H9 (cell line): ENCODE measurements at regions not wholly inside any gene's neighbourhood (a gene's known extent, or its start where the extent isn't known, plus 50 kb on each side); places are given as distances from the start of the nearest gene placed in this dataset.

ENCODE experiments used
- DNase-seq: peaks from one replicate; pipeline ENCODE4 v3.0.0-alpha.2; 2017
- H2AFZ ChIP-seq: one replicate; pipeline ENCODE4 v1.6.1; 2013; ENCODE audit warnings: mild to moderate bottlenecking, low read length, control low read depth, moderate library complexity
- H2AK5ac ChIP-seq: 2 replicates; pipeline ENCODE4 v1.6.1; 2013; ENCODE audit warnings: low read length, control low read depth, mixed read lengths; ENCODE audit not compliant: insufficient read length
- H2BK120ac ChIP-seq: one replicate; pipeline ENCODE4 v1.6.1; 2013; ENCODE audit warnings: low read depth, mild to moderate bottlenecking, low read length, control low read depth, inconsistent platforms; ENCODE audit not compliant: poor library complexity, severe bottlenecking
- H2BK12ac ChIP-seq: 2 replicates; pipeline ENCODE4 v1.6.1; 2013; ENCODE audit warnings: low read length, control low read depth, mixed read lengths, low read depth; ENCODE audit not compliant: insufficient read length
- H2BK15ac ChIP-seq: 2 replicates; pipeline ENCODE4 v1.6.1; 2013; ENCODE audit warnings: low read depth, low read length, control low read depth
- H2BK20ac ChIP-seq: one replicate; pipeline ENCODE4 v1.6.1; 2013; ENCODE audit warnings: low read depth, mild to moderate bottlenecking, low read length, control low read depth, inconsistent platforms; ENCODE audit not compliant: poor library complexity, severe bottlenecking
- H2BK5ac ChIP-seq: 2 replicates; pipeline ENCODE4 v1.6.1; 2013; ENCODE audit warnings: low read length, control low read depth, mixed read lengths; ENCODE audit not compliant: insufficient read length
- H3K14ac ChIP-seq: 2 replicates; pipeline ENCODE4 v1.6.1; 2013; ENCODE audit warnings: low read length, control low read depth; ENCODE audit not compliant: insufficient read depth
- H3K18ac ChIP-seq: 2 replicates; pipeline ENCODE4 v1.6.1; 2013; ENCODE audit warnings: low read depth, mild to moderate bottlenecking, mixed read lengths, low read length, control low read depth; ENCODE audit not compliant: insufficient read length
- H3K23ac ChIP-seq: 2 replicates; pipeline ENCODE4 v1.6.1; 2013; ENCODE audit warnings: low read length, control low read depth, mixed read lengths, low read depth; ENCODE audit not compliant: insufficient read length
- H3K23me2 ChIP-seq: 2 replicates; pipeline ENCODE4 v1.6.1; 2013; ENCODE audit warnings: low read depth, mild to moderate bottlenecking, mixed read lengths, low read length, control low read depth; ENCODE audit not compliant: insufficient read length, poor library complexity, severe bottlenecking
- H3K27ac ChIP-seq: 2 replicates; pipeline ENCODE4 v1.5.1; 2013; ENCODE audit warnings: low read length, control low read depth, mixed read lengths, low read depth; ENCODE audit not compliant: insufficient read length
- H3K27me3 ChIP-seq: 2 replicates; pipeline ENCODE4 v1.6.1; 2013; ENCODE audit warnings: low read length, control low read depth, inconsistent platforms; ENCODE audit not compliant: insufficient read depth
- H3K4ac ChIP-seq: 2 replicates; pipeline ENCODE4 v1.6.1; 2013; ENCODE audit warnings: low read depth, mild to moderate bottlenecking, control low read depth, inconsistent platforms, low read length, moderate library complexity
- H3K4me1 ChIP-seq: 2 replicates; pipeline ENCODE4 v1.6.1; 2013; ENCODE audit warnings: low read length, control low read depth, inconsistent platforms; ENCODE audit not compliant: insufficient read depth
- H3K4me2 ChIP-seq: 2 replicates; pipeline ENCODE4 v1.6.1; 2013; ENCODE audit warnings: low read length, control low read depth, mixed read lengths; ENCODE audit not compliant: insufficient read length, insufficient read depth
- H3K56ac ChIP-seq: 2 replicates; pipeline ENCODE4 v1.6.1; 2013; ENCODE audit warnings: low read depth, mild to moderate bottlenecking, mixed read lengths, low read length, control low read depth; ENCODE audit not compliant: insufficient read length
- H3K79me1 ChIP-seq: 2 replicates; pipeline ENCODE4 v1.6.1; 2013; ENCODE audit warnings: low read depth, mild to moderate bottlenecking, moderate library complexity, low read length, control low read depth, inconsistent platforms; ENCODE audit not compliant: insufficient read depth, poor library complexity, severe bottlenecking
- H3K79me2 ChIP-seq: 2 replicates; pipeline ENCODE4 v1.6.1; 2013; ENCODE audit warnings: low read length, control low read depth, inconsistent platforms; ENCODE audit not compliant: insufficient read depth
- H3K9ac ChIP-seq: 2 replicates; pipeline ENCODE4 v1.6.1; 2013; ENCODE audit warnings: low read length, control low read depth, mixed read lengths; ENCODE audit not compliant: insufficient read length; ENCODE audit errors: extremely low read depth
- H3K9me3 ChIP-seq: one replicate; pipeline ENCODE4 v1.6.1; 2013; ENCODE audit warnings: low read depth, low read length, inconsistent platforms; ENCODE audit not compliant: control insufficient read depth
- H3T11ph ChIP-seq: one replicate; pipeline ENCODE4 v1.6.1; 2013; ENCODE audit warnings: mild to moderate bottlenecking, low read length, control low read depth, inconsistent platforms
- H4K20me1 ChIP-seq: one replicate; pipeline ENCODE4 v1.6.1; 2013; ENCODE audit not compliant: control insufficient read depth, insufficient read length, insufficient read depth
- H4K5ac ChIP-seq: 2 replicates; pipeline ENCODE4 v1.6.1; 2013; ENCODE audit warnings: low read depth, mild to moderate bottlenecking, mixed read lengths, low read length, control low read depth; ENCODE audit not compliant: insufficient read length
- H4K8ac ChIP-seq: replicated peaks from 2 replicates; pipeline ENCODE4 v1.6.1; 2013; ENCODE audit warnings: low read length, control low read depth, mixed read lengths, low read depth; ENCODE audit not compliant: insufficient read length
- H4K91ac ChIP-seq: 2 replicates; pipeline ENCODE4 v1.6.1; 2013; ENCODE audit warnings: low read depth, mild to moderate bottlenecking, moderate library complexity, mixed read lengths, low read length, control low read depth; ENCODE audit not compliant: insufficient read length
- H3K27ac Mint-ChIP-seq, 3 experiments: 2 replicates in 2 of 3; 3 replicates in 1 of 3; pipeline ENCODE4 v1.8.0; 2020 to 2021; ENCODE audit warnings: mixed read lengths in 3 of 3, mild to moderate bottlenecking in 1 of 3, moderate library complexity in 1 of 3
- H3K27me3 Mint-ChIP-seq: 2 replicates; pipeline ENCODE4 v1.8.0; 2021; ENCODE audit warnings: low read depth, mild to moderate bottlenecking, moderate library complexity, mixed read lengths
- H3K36me3 Mint-ChIP-seq, 3 experiments: 2 replicates in 2 of 3; 3 replicates in 1 of 3; pipeline ENCODE4 v1.8.0; 2020 to 2021; ENCODE audit warnings: low read depth in 3 of 3, mixed read lengths in 3 of 3; ENCODE audit not compliant: insufficient read depth in 1 of 3
- H3K4me1 Mint-ChIP-seq, 2 experiments: 2 replicates each; pipeline ENCODE4 v1.8.0; 2020; ENCODE audit warnings: mixed read lengths in 2 of 2
- H3K4me3 Mint-ChIP-seq, 2 experiments: 2 replicates in 1 of 2; 3 replicates in 1 of 2; pipeline ENCODE4 v1.8.0; 2020 to 2021; ENCODE audit warnings: mild to moderate bottlenecking in 2 of 2, mixed read lengths in 2 of 2, moderate library complexity in 1 of 2
- H3K9me3 Mint-ChIP-seq, 2 experiments: 2 replicates in 1 of 2; 3 replicates in 1 of 2; pipeline ENCODE4 v1.8.0; 2020; ENCODE audit warnings: mild to moderate bottlenecking in 2 of 2, mixed read lengths in 2 of 2, moderate library complexity in 1 of 2
- WGBS: extraction: QIAGEN DNeasy Blood & Tissue Kit; methylation state at CpG from one replicate; pipeline ENCODE4 v1.1.7; 2013; ENCODE audit warnings: missing lambda C conversion rate, low lambda C conversion rate, mixed read lengths; ENCODE audit not compliant: insufficient read length; ENCODE audit errors: extremely low coverage; 5-methylcytosine and 5-hydroxymethylcytosine counted together
- TF ChIP-seq, protein P1 (sequence below): fragments of 200-600 bp; sonication (generic); conservative IDR thresholded peaks from 3 replicates; pipeline ENCODE4 v1.8.0; 2021; ENCODE audit warnings: antibody characterized with exemption, mild to moderate bottlenecking

DNA sequence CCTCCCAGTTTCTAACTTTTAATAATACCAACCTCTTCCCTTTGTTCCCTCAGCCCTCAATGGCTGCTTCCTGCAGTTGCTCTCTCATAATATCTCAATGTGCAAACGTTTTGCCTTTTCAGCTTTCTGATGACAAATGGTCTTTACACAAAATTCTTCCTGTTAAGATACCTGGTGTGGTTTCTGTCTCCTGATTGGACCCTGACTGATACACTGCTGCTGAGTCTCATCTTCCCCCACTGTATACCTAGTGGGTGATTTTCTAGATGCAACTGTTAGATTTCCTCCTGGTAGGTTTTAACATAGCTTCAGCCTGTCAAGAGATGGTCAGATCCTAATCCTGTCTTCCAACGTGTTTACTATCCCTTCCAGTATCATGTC, 147.9 kb upstream of the TOP1 start:
- no peak overlapping the region for H2BK20ac ChIP-seq
- peaks cover 12 to 15% of the 10 kb centered on the region in 2 experiments for H3K9me3 Mint-ChIP-seq
- H2AK5ac ChIP-seq: no peak overlapping the region
- no peak overlapping the region for H2BK12ac ChIP-seq
- no CpG with 5 or more reads among the region's 2 CpGs for WGBS
- peaks cover 0 to under 1% of the 10 kb centered on the region in 2 experiments; a peak in 1 of 4 replicates for H3K4me1 Mint-ChIP-seq
- no peak overlapping the region for H4K8ac ChIP-seq
- H3K79me2 ChIP-seq: no peaks in the 10 kb centered on the region
- no peaks in the 10 kb centered on the region for H3K23me2 ChIP-seq
- H3K27me3 ChIP-seq: no peaks in the 10 kb centered on the region
- no peak overlapping the region for H3K14ac ChIP-seq
- no peak overlapping the region for H4K91ac ChIP-seq
- H3K9ac ChIP-seq: no peak overlapping the region
- H3K56ac ChIP-seq: no peak overlapping the region
- no peaks in the 10 kb centered on the region for H3K79me1 ChIP-seq
- no peak overlapping the region for H3K27ac ChIP-seq
- H4K20me1 ChIP-seq: no peaks in the 10 kb centered on the region
- no peak overlapping the region for H4K5ac ChIP-seq
- DNase-seq: no peak
- H2BK120ac ChIP-seq: no peak overlapping the region
- no peak overlapping the region for H2BK5ac ChIP-seq
- H3K4me3 Mint-ChIP-seq: no peak overlapping the region
- no peaks in the 10 kb centered on the region for H3K9me3 ChIP-seq
- no peak overlapping the region for H2BK15ac ChIP-seq
- peaks cover 8% of the 10 kb centered on the region for H3K27me3 Mint-ChIP-seq
- H2AFZ ChIP-seq: no peak overlapping the region
- no peak overlapping the region for H3K4ac ChIP-seq
- H3K18ac ChIP-seq: no peak overlapping the region
- H3K4me2 ChIP-seq: no peak overlapping the region
- H3K4me1 ChIP-seq: no peaks in the 10 kb centered on the region
- no peak overlapping the region for H3K23ac ChIP-seq
- H3T11ph ChIP-seq: no peak overlapping the region
- TF ChIP-seq, protein P1, sequence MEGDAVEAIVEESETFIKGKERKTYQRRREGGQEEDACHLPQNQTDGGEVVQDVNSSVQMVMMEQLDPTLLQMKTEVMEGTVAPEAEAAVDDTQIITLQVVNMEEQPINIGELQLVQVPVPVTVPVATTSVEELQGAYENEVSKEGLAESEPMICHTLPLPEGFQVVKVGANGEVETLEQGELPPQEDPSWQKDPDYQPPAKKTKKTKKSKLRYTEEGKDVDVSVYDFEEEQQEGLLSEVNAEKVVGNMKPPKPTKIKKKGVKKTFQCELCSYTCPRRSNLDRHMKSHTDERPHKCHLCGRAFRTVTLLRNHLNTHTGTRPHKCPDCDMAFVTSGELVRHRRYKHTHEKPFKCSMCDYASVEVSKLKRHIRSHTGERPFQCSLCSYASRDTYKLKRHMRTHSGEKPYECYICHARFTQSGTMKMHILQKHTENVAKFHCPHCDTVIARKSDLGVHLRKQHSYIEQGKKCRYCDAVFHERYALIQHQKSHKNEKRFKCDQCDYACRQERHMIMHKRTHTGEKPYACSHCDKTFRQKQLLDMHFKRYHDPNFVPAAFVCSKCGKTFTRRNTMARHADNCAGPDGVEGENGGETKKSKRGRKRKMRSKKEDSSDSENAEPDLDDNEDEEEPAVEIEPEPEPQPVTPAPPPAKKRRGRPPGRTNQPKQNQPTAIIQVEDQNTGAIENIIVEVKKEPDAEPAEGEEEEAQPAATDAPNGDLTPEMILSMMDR: no peak
- H3K27ac Mint-ChIP-seq: no peak overlapping the region
- H3K36me3 Mint-ChIP-seq: peaks cover 0 to 6% (median 0%) of the 10 kb centered on the region in 3 experiments; a peak in 2 of 7 replicates
